ENCODE measurements at regions not wholly inside any gene's neighbourhood (a gene's known extent, or its start where the extent isn't known, plus 50 kb on each side); places are given as distances from the start of the nearest gene placed in this dataset.
"Not testable (repeated sequence)": the region's sequence is repeated elsewhere in the genome, so short reads cannot be mapped to it uniquely, and the experiment has no call there.

GRCh38 chr4:57303012-57303751, 193.0 kb upstream of the IGFBP7 start (continued):
- no peak for TF ChIP-seq CUX1 (IDR thresholded peaks at IDR 0.05; ENCODE audit: insufficient replicate concordance, low read depth, low read length)
- no peak for TF ChIP-seq ESRRA (IDR thresholded peaks at IDR 0.05; ENCODE audit: low read length)
- no peak for TF ChIP-seq TBL1XR1 (IDR thresholded peaks at IDR 0.05; ENCODE audit: low read depth, low read length)
- no peak for TF ChIP-seq KAT2A (conservative IDR thresholded peaks at IDR 0.05; ENCODE audit: control insufficient read depth, low read depth, low read length)
- no peak for TF ChIP-seq LARP7 (IDR thresholded peaks at IDR 0.05)
- TF ChIP-seq EGR1 (IDR thresholded peaks at IDR 0.05; ENCODE audit: borderline replicate concordance in 1 of 2, low read depth in 2 of 2, low read length in 2 of 2) = no peak
- TF ChIP-seq BMI1 (IDR thresholded peaks at IDR 0.05; ENCODE audit: borderline replicate concordance) = no peak
- no peak for TF ChIP-seq POLR2AphosphoS5 (IDR thresholded peaks at IDR 0.05; ENCODE audit: low read length)
- TF ChIP-seq MYC (IDR thresholded peaks at IDR 0.05; ENCODE audit: insufficient read depth, insufficient read length, insufficient replicate concordance, low read length, severe bottlenecking) = no peak

GRCh38 chr4:57300300-57300699, 190.1 kb upstream of the IGFBP7 start:
- FAIRE-seq; SMC1A ChIA-PET (ENCODE audit: uncharacterized antibody, unreplicated experiment); BruUV-seq (replicated peaks): not testable (repeated sequence)

More at GRCh38 chr4:57300300-57300699, 190.1 kb upstream of the IGFBP7 start:
- H3K9ac ChIP-seq (ENCODE audit: control insufficient read depth, insufficient read depth, low read length); H3K4me1 ChIP-seq (ENCODE audit: control insufficient read depth, insufficient read depth, low read length); H3K27ac ChIP-seq (ENCODE audit: control insufficient read depth, insufficient read depth); ATAC-seq; H4K20me1 ChIP-seq (ENCODE audit: control insufficient read depth, insufficient read depth); H3K36me3 ChIP-seq (ENCODE audit: control insufficient read depth in 2 of 2, insufficient read depth in 2 of 2, low read length in 1 of 2); intact Hi-C loops (cut with micrococcal nuclease; ENCODE audit: unreplicated experiment); H3K4me2 ChIP-seq (ENCODE audit: control insufficient read depth, insufficient read depth); CTCF ChIA-PET; in situ Hi-C loops (cut with MboI); POLR2A ChIA-PET; H3K79me2 ChIP-seq (ENCODE audit: control insufficient read depth, insufficient read depth, low read length); H3K4me3 ChIP-seq; H2AFZ ChIP-seq (ENCODE audit: control insufficient read depth, low read depth, low read length); H3K27me3 ChIP-seq (replicated peaks in 1 of 2; ENCODE audit: control insufficient read depth in 2 of 2, insufficient read depth in 2 of 2, low read length in 1 of 2); DNase-seq (ENCODE audit: low read depth, low spot score); H3K9me3 ChIP-seq (replicated peaks; ENCODE audit: control insufficient read depth, insufficient read depth, low read length); RAD21 ChIA-PET (ENCODE audit: unreplicated experiment): not testable (repeated sequence)
- 61% methylated on average over 22 of the region's 23 CpGs for WGBS (ENCODE audit: insufficient coverage, insufficient replicate concordance, low lambda C conversion rate, missing lambda C conversion rate)

All from GM12878 (cell line).